Peyer's patch (tissue), 4 donors: ENCODE measurements at regions not wholly inside any gene's neighbourhood (a gene's known extent, or its start where the extent isn't known, plus 50 kb on each side); places are given as distances from the start of the nearest gene placed in this dataset.

ENCODE experiments used
- CTCF ChIP-seq, 6 experiments: fragments of 450-650 bp in 4 of 6; fragments of 200-600 bp in 2 of 6; sonication (generic) in 1 of 6; IDR thresholded peaks; one replicate each; pipeline ENCODE4 v1.5.1; 2017 to 2019; ENCODE audit warnings: antibody characterized with exemption in 6 of 6, mild to moderate bottlenecking in 3 of 6, moderate library complexity in 1 of 6
- POLR2A ChIP-seq, 2 donors: fragments of 450-650 bp; IDR thresholded peaks; one replicate each; pipeline ENCODE4 v1.5.1; 2017; ENCODE audit warnings: antibody characterized with exemption in 2 of 2, mild to moderate bottlenecking in 2 of 2, moderate library complexity in 2 of 2

GRCh38 chr15:77716632-77717332 lies 84.1 kb upstream of the LINGO1 start:
- TF ChIP-seq CTCF (IDR thresholded peaks at IDR 0.05) (no peak), POLR2A (IDR thresholded peaks at IDR 0.05) (no peak)
